ENCODE measurements at regions not wholly inside any gene's neighbourhood (a gene's known extent, or its start where the extent isn't known, plus 50 kb on each side); places are given as distances from the start of the nearest gene placed in this dataset.
"Not testable (repeated sequence)": the region's sequence is repeated elsewhere in the genome, so short reads cannot be mapped to it uniquely, and the experiment has no call there.

DNA sequence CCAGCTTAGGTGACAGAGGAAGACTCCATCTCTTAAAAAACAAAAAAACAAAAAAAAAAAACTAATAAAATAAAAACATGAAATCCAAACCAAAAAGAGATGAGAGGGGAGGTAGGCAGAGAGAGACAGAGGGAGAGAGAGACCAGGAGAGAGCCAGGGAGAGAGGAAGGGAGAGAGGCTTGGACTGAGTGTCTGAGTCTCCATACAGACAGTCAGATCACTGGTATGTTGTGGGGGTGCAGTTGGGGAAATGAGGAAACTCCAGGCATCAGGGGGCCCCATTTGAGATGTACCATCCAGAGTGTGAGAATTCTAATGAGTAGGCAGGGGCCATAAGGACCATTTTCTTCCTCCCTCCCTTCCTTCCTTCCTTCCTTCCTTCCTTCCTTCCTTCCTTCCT lies 53.1 kb upstream of the SEPTIN5 start:
- no peak for TF ChIP-seq CTCF (IDR thresholded peaks at IDR 0.05; ENCODE audit: borderline replicate concordance, control extremely low read depth, extremely low read depth, insufficient read depth, missing control alignments)
- no peak for DNase-seq (ENCODE audit: low spot score)
- in situ Hi-C loops (cut with MboI; ENCODE audit: low sequenced_read_pairs, unreplicated experiment), result no loop called here

DNA sequence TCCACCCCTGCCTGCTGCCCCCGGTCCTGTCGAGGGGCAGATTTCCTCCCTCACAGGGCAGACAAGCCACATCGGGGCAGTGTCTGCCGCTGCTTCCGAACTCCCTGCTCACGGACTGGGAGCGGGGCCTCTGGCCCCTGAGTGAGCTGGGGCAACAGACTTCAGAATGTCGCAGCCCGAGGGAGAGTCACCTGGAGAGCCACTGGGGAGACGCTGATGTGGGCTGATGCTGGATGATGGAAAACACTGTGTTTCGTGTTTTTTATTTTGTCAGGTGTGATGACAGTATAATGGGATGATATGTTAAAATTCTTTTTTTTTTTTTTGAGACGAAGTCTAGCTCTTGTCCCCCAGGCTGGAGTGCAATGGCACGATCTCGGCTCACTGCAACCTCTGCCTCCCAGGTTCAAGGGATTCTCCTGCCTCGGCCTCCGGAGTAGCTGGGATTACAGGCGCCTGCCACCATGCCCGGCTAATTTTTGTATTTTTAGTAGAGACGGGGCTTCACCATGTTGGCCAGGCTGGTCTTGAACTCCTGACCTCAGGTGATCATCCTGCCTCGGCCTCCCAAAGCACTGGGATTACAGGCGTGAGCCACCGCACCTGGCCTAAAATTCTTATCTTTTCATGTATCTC lies 52.1 kb upstream of the SEPTIN5 start:
- in situ Hi-C loops (cut with MboI; ENCODE audit: low sequenced_read_pairs, unreplicated experiment), result not testable (repeated sequence)

GRCh38 chr22:19663286-19663815 lies 51.0 kb upstream of the SEPTIN5 start:
- DNase-seq (ENCODE audit: low spot score), result peak; percentile 11
- no peak for TF ChIP-seq CTCF (IDR thresholded peaks at IDR 0.05; ENCODE audit: borderline replicate concordance, control extremely low read depth, extremely low read depth, insufficient read depth, missing control alignments)
- in situ Hi-C loops (cut with MboI; ENCODE audit: low sequenced_read_pairs, unreplicated experiment), result no loop called here

More for the DNA sequence above, 52.1 kb upstream of the SEPTIN5 start:
- peak; percentile 7 for DNase-seq (ENCODE audit: low spot score)

GRCh38 chr22:19663821-19664355 lies 50.4 kb upstream of the SEPTIN5 start:
- in situ Hi-C loops (cut with MboI; ENCODE audit: low sequenced_read_pairs, unreplicated experiment), result no loop called here
- no peak for TF ChIP-seq CTCF (IDR thresholded peaks at IDR 0.05; ENCODE audit: borderline replicate concordance, control extremely low read depth, extremely low read depth, insufficient read depth, missing control alignments)
- DNase-seq (ENCODE audit: low spot score), result peak; percentile 7

- TF ChIP-seq CTCF (IDR thresholded peaks at IDR 0.05; ENCODE audit: borderline replicate concordance, control extremely low read depth, extremely low read depth, insufficient read depth, missing control alignments), result no peak
- in situ Hi-C loops (cut with MboI; ENCODE audit: low sequenced_read_pairs, unreplicated experiment), result no loop called here
- no peak for DNase-seq (ENCODE audit: low spot score)
These were observed 49.9 kb upstream of the SEPTIN5 start for GRCh38 chr22:19664406-19664805.

All from GM13976 (cell line).